GM12878 (cell line): ENCODE measurements at regions not wholly inside any gene's neighbourhood (a gene's known extent, or its start where the extent isn't known, plus 50 kb on each side); places are given as distances from the start of the nearest gene placed in this dataset.

ENCODE experiments used
- ATAC-seq: fragments of 200-7000 bp; cut with Tn5 transposase; 3 replicates; pipeline ENCODE4 v1.9.1; 2020; ENCODE audit warnings: mild to moderate bottlenecking, moderate library complexity
- BruUV-seq: library from RNA; stranded (reverse); fragments of 400-500 nt; replicated peaks from 2 replicates; lab custom pipeline; 2021; lab: Mats Ljungman, UMichigan
- CTCF ChIA-PET: fragments of 300-600 bp; sonication (Branson Sonifier 250); formaldehyde crosslinking; extraction: SDS; loops from one replicate; lab custom pipeline; 2021; ENCODE audit warnings: inconsistent platforms; lab: Yijun Ruan, JAX
- POLR2A ChIA-PET: fragments of 350-600 bp; formaldehyde crosslinking; extraction: SDS; loops from one replicate; lab custom pipeline; 2021; ENCODE audit warnings: inconsistent platforms; lab: Charles Lee
- RAD21 ChIA-PET: fragments of 300-600 bp; sonication (Branson Sonifier 250); formaldehyde crosslinking; loops from one replicate; lab custom pipeline; 2023; ENCODE audit warnings: antibody characterized with exemption; ENCODE audit not compliant: unreplicated experiment; lab: Charles Lee
- SMC1A ChIA-PET: fragments of 300-600 bp; sonication (Branson Sonifier 250); formaldehyde crosslinking; loops from one replicate; lab custom pipeline; 2023; ENCODE audit not compliant: unreplicated experiment, uncharacterized antibody; lab: Charles Lee
- DNase-seq: peaks from one replicate; pipeline ENCODE4 v3.0.0-alpha.2; 2011; ENCODE audit warnings: low read depth, low spot score
- FAIRE-seq: peaks from 3 replicates; lab custom pipeline; 2011; peaks lifted over from hg19 to GRCh38; lab: Jason Lieb, UNC
- H2AFZ ChIP-seq: 2 replicates; pipeline ENCODE4 v1.6.0; 2011; ENCODE audit warnings: low read depth, low read length, control low read depth; ENCODE audit not compliant: control insufficient read depth
- H3K27ac ChIP-seq: 2 replicates; pipeline ENCODE4 v1.5.1; 2011; ENCODE audit warnings: control low read depth; ENCODE audit not compliant: control insufficient read depth, insufficient read depth
- H3K27me3 ChIP-seq, 2 experiments: replicated peaks in 1 of 2; 2 replicates each; pipeline versions ENCODE4 v1.6.0 to v1.6.1; 2011; ENCODE audit warnings: low read length in 1 of 2; ENCODE audit not compliant: control insufficient read depth in 2 of 2, insufficient read depth in 2 of 2
- H3K36me3 ChIP-seq, 2 experiments: 2 replicates each; pipeline ENCODE4 v1.5.1; 2011; ENCODE audit warnings: low read length in 1 of 2; ENCODE audit not compliant: control insufficient read depth in 2 of 2, insufficient read depth in 2 of 2
- H3K4me1 ChIP-seq: 2 replicates; pipeline ENCODE4 v1.6.1; 2011; ENCODE audit warnings: mild to moderate bottlenecking, low read length, moderate library complexity, mixed read lengths; ENCODE audit not compliant: control insufficient read depth, insufficient read depth
- H3K4me2 ChIP-seq: 2 replicates; pipeline ENCODE4 v1.6.0; 2011; ENCODE audit warnings: control low read depth; ENCODE audit not compliant: control insufficient read depth, insufficient read depth
- H3K4me3 ChIP-seq: fragments of 200-600 bp; sonication (generic); 2 replicates; pipeline ENCODE4 v1.5.1; 2016
- H3K79me2 ChIP-seq: 2 replicates; pipeline ENCODE4 v1.6.0; 2011; ENCODE audit warnings: low read length; ENCODE audit not compliant: control insufficient read depth, insufficient read depth
- H3K9ac ChIP-seq: 2 replicates; pipeline ENCODE4 v1.8.0; 2011; ENCODE audit warnings: low read length, control low read depth, mixed read lengths; ENCODE audit not compliant: control insufficient read depth, insufficient read depth
- H3K9me3 ChIP-seq: replicated peaks from 3 replicates; pipeline ENCODE4 v1.5.1; 2011; ENCODE audit warnings: mild to moderate bottlenecking, low read length; ENCODE audit not compliant: control insufficient read depth, insufficient read depth
- H4K20me1 ChIP-seq: 2 replicates; pipeline ENCODE4 v1.6.0; 2011; ENCODE audit not compliant: control insufficient read depth, insufficient read depth
- CBFB ChIP-seq: IDR thresholded peaks from 2 replicates; pipeline ENCODE4 v1.6.1; 2016; ENCODE audit warnings: antibody characterized with exemption, low read depth
- CBX3 ChIP-seq: fragments of 200-600 bp; sonication (generic); IDR thresholded peaks from 2 replicates; pipeline ENCODE4 v1.6.1; 2016; ENCODE audit warnings: low read depth, borderline replicate concordance
- RELB ChIP-seq: fragments of 450-650 bp; IDR thresholded peaks from 2 replicates; pipeline ENCODE4 v1.6.1; 2017; ENCODE audit warnings: low read depth, mild to moderate bottlenecking, moderate library complexity
- SMARCA5 ChIP-seq: fragments of 450-650 bp; IDR thresholded peaks from 2 replicates; pipeline ENCODE4 v1.6.1; 2017; ENCODE audit warnings: mild to moderate bottlenecking
- WGBS: methylation state at CpG from one replicate; pipeline ENCODE4 v1.1.6; 2016; ENCODE audit warnings: low lambda C conversion rate; ENCODE audit not compliant: insufficient replicate concordance, insufficient coverage; ENCODE audit errors: missing lambda C conversion rate; 5-methylcytosine and 5-hydroxymethylcytosine counted together
- in situ Hi-C: fragments of 300-500 bp; cut with MboI; formaldehyde crosslinking; loops from 9 replicates; pipeline ENCODE4 v1.14.3; 2018; ENCODE audit warnings: mixed read lengths
- intact Hi-C: fragments of 100-400 bp; cut with micrococcal nuclease; formaldehyde crosslinking; loops from one replicate; pipeline ENCODE4 v1.14.2; 2022; ENCODE audit not compliant: unreplicated experiment

DNA sequence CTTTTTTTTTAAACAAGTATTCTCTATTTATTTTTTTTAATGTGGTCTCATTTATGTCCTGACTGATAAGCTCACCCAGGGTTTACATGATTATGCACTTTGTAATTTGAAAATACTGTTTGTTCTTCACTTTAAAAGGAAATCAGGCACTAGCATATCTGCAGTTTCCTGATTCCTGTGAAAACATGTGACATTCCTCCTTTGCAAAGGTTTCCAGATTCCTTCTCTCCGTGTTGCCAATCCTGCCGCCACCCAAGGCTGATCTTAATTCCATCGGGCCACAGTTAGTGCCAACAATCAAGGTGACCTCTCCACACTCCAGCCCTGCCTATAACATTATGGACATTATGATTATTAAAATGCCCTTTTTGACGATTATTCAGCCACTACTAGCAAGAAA, 225.4 kb downstream of the PCDH7 start:
- FAIRE-seq: no peak
- 30% methylated on average over 4 of the region's 4 CpGs for WGBS

DNA sequence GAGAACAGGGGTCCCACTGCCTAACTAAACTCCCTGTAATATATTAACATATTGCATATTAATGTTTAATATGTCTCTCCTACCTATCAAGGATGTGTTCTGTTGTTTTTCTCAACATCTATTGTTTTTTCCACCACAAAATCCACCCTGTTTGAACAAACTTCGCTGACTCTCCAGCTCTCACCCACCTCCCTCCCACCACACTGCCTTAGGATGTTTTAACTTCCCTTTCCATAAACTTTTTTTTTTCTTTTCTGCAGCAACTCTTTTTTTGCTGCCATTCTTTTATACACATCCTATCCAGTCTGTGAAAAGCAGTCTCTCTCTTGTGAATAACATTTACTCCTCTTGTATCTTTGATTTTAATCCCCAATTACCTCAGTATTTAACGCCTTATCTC, 226.1 kb downstream of the PCDH7 start:
- CTCF ChIA-PET: no interaction called here

More for the DNA sequence above, 225.4 kb downstream of the PCDH7 start:
- Histone ChIP-seq H3K9ac (no peak overlapping the region), H3K27me3 (no peaks in the 10 kb centered on the region), H3K36me3 (no peaks in the 10 kb centered on the region), H3K9me3 (no peaks in the 10 kb centered on the region), H3K4me2 (no peak overlapping the region), H4K20me1 (no peaks in the 10 kb centered on the region), H2AFZ (no peak overlapping the region), H3K4me1 (no peaks in the 10 kb centered on the region), H3K27ac (no peak overlapping the region), H3K79me2 (no peaks in the 10 kb centered on the region), H3K4me3 (no peak overlapping the region)
- ChIA-PET CTCF (no interaction called here), POLR2A (interaction anchor here (0.5 kb wide), 1 partner anchor 11 kb away, joined by 3 read pairs; no protein-coding TSS in a partner anchor), SMC1A (no interaction called here), RAD21 (no interaction called here)
- in situ Hi-C loops (no loop called here), intact Hi-C loops (no loop called here)
- no peak for TF ChIP-seq RELB
- no peak for TF ChIP-seq SMARCA5
- no peak for TF ChIP-seq CBFB
- ATAC-seq (no peak), DNase-seq (no peak)
- no TSS peak for BruUV-seq

More for the DNA sequence above, 226.1 kb downstream of the PCDH7 start:
- H3K27me3 ChIP-seq: no peaks in the 10 kb centered on the region
- H3K79me2 ChIP-seq: no peaks in the 10 kb centered on the region
- no peak overlapping the region for H3K4me3 ChIP-seq
- ChIA-PET RAD21 (no interaction called here), SMC1A (no interaction called here), POLR2A (no interaction called here)
- BruUV-seq: no TSS peak
- no peak for FAIRE-seq
- H2AFZ ChIP-seq: no peak overlapping the region
- H3K4me2 ChIP-seq: no peak overlapping the region
- in situ Hi-C loops (no loop called here), intact Hi-C loops (no loop called here)
- no peak for ATAC-seq
- 0% methylated on average over 2 of the region's 2 CpGs for WGBS
- H3K27ac ChIP-seq: no peak overlapping the region
- H3K4me1 ChIP-seq: no peaks in the 10 kb centered on the region
- H4K20me1 ChIP-seq: no peaks in the 10 kb centered on the region
- no peak for DNase-seq
- no peak for TF ChIP-seq CBX3
- no peak overlapping the region for H3K9ac ChIP-seq
- no peaks in the 10 kb centered on the region for H3K9me3 ChIP-seq
- no peaks in the 10 kb centered on the region for H3K36me3 ChIP-seq
